T-cell (primary cell): ENCODE measurements at regions not wholly inside any gene's neighbourhood (a gene's known extent, or its start where the extent isn't known, plus 50 kb on each side); places are given as distances from the start of the nearest gene placed in this dataset.
A peak's percentile ranks its signal among the peaks of the same experiment; 100 is the strongest.

Experiments used
- ATAC-seq, 4 experiments: fragments of 200-7000 bp in 3 of 4; fragments of 150-1000 bp in 1 of 4; cut with Tn5 transposase; replicated peaks in 1 of 4; 1 replicate in 3 of 4; 2 replicates in 1 of 4; pipeline ENCODE4 v1.10.0; 2021; ENCODE audit warnings: moderate library complexity in 3 of 4, mild to moderate bottlenecking in 2 of 4, moderate number of reproducible peaks in 1 of 4
- CTCF ChIA-PET, 2 donors: fragments of 300-600 bp; sonication (Branson Sonifier 250); formaldehyde crosslinking; loops; one replicate each; lab custom pipeline; 2022; ENCODE audit warnings: antibody characterized with exemption in 2 of 2; lab: Charles Lee
- POLR2A ChIA-PET, 2 donors: fragments of 300-600 bp; sonication (Branson Sonifier 250); formaldehyde crosslinking; loops; one replicate each; lab custom pipeline; 2022; ENCODE audit warnings: antibody characterized with exemption in 2 of 2; lab: Charles Lee
- DNase-seq, 35 experiments: peaks; one replicate each; pipeline versions ENCODE4 v3.0.0 to v3.0.0-alpha.2; 2013 to 2023
- H3K27ac ChIP-seq: one replicate; pipeline ENCODE4 v1.5.1; 2013; ENCODE audit warnings: low read length
- H3K27me3 ChIP-seq, 2 experiments: replicated peaks in 1 of 2; 1 replicate in 1 of 2; 2 replicates in 1 of 2; pipeline versions ENCODE4 v1.6.1 to v1.7.0; 2013; ENCODE audit warnings: low read length in 1 of 2, mixed read lengths in 1 of 2; ENCODE audit not compliant: control insufficient read depth in 2 of 2, insufficient read depth in 2 of 2; ENCODE audit errors: extremely low read depth in 1 of 2
- H3K36me3 ChIP-seq, 2 donors: 1 replicate in 1 of 2; 2 replicates in 1 of 2; pipeline versions ENCODE4 v1.6.1 to v1.7.0; 2013; ENCODE audit warnings: low read length in 1 of 2; ENCODE audit not compliant: control insufficient read depth in 2 of 2, insufficient read depth in 1 of 2; ENCODE audit errors: extremely low read depth in 1 of 2
- H3K4me1 ChIP-seq, 2 experiments: 1 replicate in 1 of 2; 2 replicates in 1 of 2; pipeline versions ENCODE4 v1.6.1 to v1.7.0; 2013; ENCODE audit warnings: low read length in 2 of 2, mixed read lengths in 1 of 2; ENCODE audit not compliant: insufficient read depth in 2 of 2, control insufficient read depth in 1 of 2; ENCODE audit errors: extremely low read depth in 1 of 2
- H3K4me3 ChIP-seq, 2 donors: 1 replicate in 1 of 2; 2 replicates in 1 of 2; pipeline versions ENCODE4 v1.5.1 to v1.7.0; 2013; ENCODE audit warnings: mild to moderate bottlenecking in 2 of 2, low read length in 1 of 2, moderate library complexity in 1 of 2; ENCODE audit not compliant: control insufficient read depth in 1 of 2; ENCODE audit errors: extremely low read depth in 1 of 2
- H3K9me3 ChIP-seq: 2 replicates; pipeline ENCODE4 v1.7.0; 2013
- H3K27ac Mint-ChIP-seq, 2 donors: one replicate each; pipeline ENCODE4 v1.8.0; 2020 to 2021; ENCODE audit warnings: mild to moderate bottlenecking in 2 of 2, mixed read lengths in 2 of 2
- H3K27me3 Mint-ChIP-seq, 2 donors: one replicate each; pipeline ENCODE4 v1.8.0; 2021 to 2022; ENCODE audit warnings: mixed read lengths in 2 of 2
- H3K36me3 Mint-ChIP-seq: one replicate; pipeline ENCODE4 v1.8.0; 2021; ENCODE audit warnings: mixed read lengths
- H3K4me1 Mint-ChIP-seq, 3 donors: one replicate each; pipeline ENCODE4 v1.8.0; 2020 to 2022; ENCODE audit warnings: mixed read lengths in 3 of 3, mild to moderate bottlenecking in 1 of 3
- H3K4me3 Mint-ChIP-seq, 3 donors: one replicate each; pipeline ENCODE4 v1.8.0; 2020 to 2022; ENCODE audit warnings: mild to moderate bottlenecking in 3 of 3, mixed read lengths in 3 of 3, moderate library complexity in 3 of 3
- H3K9me3 Mint-ChIP-seq, 3 donors: one replicate each; pipeline ENCODE4 v1.8.0; 2020 to 2022; ENCODE audit warnings: mixed read lengths in 3 of 3
- WGBS: methylation state at CpG from one replicate; pipeline ENCODE4 v1.1.5; 2013; ENCODE audit warnings: missing lambda C conversion rate; ENCODE audit not compliant: insufficient coverage; 5-methylcytosine and 5-hydroxymethylcytosine counted together

DNA sequence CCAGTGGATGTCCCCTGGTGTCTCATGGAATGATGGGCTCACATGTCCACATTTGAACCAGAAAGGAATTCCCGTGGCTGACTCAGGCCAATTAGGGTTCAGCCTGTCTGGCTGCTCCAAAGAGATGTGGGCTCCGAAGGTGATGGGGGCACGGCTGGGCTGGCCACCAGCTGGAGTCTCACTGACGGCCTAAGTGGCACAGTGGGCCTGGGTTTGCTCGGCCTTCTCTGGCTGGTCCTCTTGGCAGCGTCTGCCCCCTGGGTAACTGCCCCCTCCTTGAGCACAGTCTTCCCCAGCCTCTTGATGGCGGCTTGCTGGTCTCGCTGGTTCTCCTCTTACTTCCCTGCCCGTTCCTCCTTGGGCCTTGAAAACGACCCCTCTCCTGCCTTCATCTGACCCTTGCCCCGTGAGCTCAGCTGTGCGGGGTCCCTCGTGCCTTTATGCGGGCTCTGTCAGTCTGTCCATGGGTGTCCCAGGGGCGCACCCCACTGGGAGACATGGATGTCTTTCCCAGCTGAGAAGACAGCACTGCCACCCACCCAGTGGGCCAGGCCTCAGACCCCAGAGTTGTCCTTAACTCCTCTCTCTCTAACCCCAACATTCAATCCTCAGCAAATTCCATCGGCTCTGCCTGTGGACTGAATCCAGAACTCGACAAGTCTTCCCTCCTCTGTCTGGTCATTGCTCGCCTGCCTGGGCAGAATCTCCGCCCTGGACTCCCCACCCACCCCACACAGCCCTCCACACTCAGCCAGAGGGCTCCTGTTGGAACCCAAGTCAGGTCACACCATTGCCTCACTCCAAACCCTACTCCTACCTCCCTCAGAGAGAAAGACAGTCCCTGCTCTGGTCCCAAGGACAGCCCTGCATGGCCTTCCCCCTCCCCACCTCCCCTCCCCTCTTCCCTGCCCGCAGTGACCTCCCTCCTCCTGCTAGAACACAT is 78.7 kb downstream of the CEBPB start:
- no peaks in the 10 kb centered on the region for H3K9me3 ChIP-seq
- no peaks in the 10 kb centered on the region for H3K36me3 Mint-ChIP-seq
- H3K36me3 ChIP-seq, result no peaks in the 10 kb centered on the region
- no peaks in the 10 kb centered on the region for H3K9me3 Mint-ChIP-seq
- H3K27ac Mint-ChIP-seq, result no peak overlapping the region
- POLR2A ChIA-PET, result no interaction called here
- WGBS, result 88% methylated on average over 20 of the region's 20 CpGs
- peaks cover 0 to 39% of the 10 kb centered on the region in 2 experiments for H3K27me3 ChIP-seq
- H3K4me1 ChIP-seq, result peaks cover 0 to 11% of the 10 kb centered on the region in 2 experiments
- no peak overlapping the region for H3K4me3 ChIP-seq
- no peak overlapping the region for H3K4me3 Mint-ChIP-seq
- ATAC-seq, result no peak
- peaks cover 0 to 6% (median 0%) of the 10 kb centered on the region in 3 donors for H3K4me1 Mint-ChIP-seq
- H3K27me3 Mint-ChIP-seq, result peaks cover 16 to 22% of the 10 kb centered on the region in 2 donors
- DNase-seq, result no peak
- CTCF ChIA-PET, result no interaction called here
- no peak overlapping the region for H3K27ac ChIP-seq

DNA sequence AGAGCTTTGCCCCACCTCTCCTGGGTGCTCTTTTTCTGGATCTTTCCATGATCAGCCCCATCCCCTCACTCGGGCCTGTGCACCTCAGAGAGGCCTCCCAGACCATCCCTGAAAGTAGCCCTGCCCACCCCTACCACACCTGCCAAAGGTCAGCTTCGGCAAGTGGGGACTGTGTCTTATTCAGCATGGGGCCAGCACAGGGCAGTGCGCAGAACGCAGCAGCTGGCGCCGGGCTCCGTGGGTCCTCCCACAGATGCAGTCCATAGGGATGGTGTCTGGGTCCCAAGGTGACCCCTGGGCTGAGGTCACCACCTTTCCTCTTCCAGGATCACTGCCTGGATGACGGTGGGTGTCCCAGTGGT is 79.4 kb downstream of the CEBPB start:
- ChIA-PET CTCF (no interaction called here), POLR2A (no interaction called here)
- H3K9me3 ChIP-seq, result no peaks in the 10 kb centered on the region
- DNase-seq (no peak), ATAC-seq (no peak)
- Mint-ChIP-seq H3K4me3 (no peak overlapping the region), H3K27ac (no peak overlapping the region), H3K27me3 (peaks cover 16 to 22% of the 10 kb centered on the region in 2 donors), H3K36me3 (no peaks in the 10 kb centered on the region), H3K4me1 (peaks cover 0 to 6% (median 0%) of the 10 kb centered on the region in 3 donors), H3K9me3 (no peaks in the 10 kb centered on the region)
- H3K4me1 ChIP-seq, result peaks cover 0 to 11% of the 10 kb centered on the region in 2 experiments
- no peak overlapping the region for H3K27ac ChIP-seq
- no peaks in the 10 kb centered on the region for H3K36me3 ChIP-seq
- no peak overlapping the region for H3K4me3 ChIP-seq
- 84% methylated on average over 8 of the region's 8 CpGs for WGBS
- peaks cover 0 to 40% of the 10 kb centered on the region in 2 experiments for H3K27me3 ChIP-seq

DNA sequence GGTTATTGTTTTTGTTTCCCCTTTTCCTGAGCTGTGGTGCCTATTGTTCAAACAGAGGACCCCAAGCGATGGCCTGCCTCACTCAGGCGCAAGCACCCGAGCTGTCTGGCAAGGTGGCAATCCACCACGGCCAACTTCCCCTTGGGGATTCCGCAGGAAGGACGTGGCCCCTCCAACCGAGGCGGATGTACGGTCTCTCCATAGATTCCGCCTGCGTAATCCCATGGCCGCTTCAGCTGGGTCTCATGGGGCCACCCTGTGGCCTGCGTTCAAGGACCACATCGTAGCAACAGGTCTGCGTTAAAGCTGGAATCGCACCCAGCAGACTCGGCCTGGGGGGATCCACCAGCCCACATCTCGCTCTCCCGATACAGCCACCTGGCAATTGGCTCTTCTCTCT is 79.9 kb downstream of the CEBPB start:
- 8% methylated on average over 16 of the region's 19 CpGs for WGBS

DNA sequence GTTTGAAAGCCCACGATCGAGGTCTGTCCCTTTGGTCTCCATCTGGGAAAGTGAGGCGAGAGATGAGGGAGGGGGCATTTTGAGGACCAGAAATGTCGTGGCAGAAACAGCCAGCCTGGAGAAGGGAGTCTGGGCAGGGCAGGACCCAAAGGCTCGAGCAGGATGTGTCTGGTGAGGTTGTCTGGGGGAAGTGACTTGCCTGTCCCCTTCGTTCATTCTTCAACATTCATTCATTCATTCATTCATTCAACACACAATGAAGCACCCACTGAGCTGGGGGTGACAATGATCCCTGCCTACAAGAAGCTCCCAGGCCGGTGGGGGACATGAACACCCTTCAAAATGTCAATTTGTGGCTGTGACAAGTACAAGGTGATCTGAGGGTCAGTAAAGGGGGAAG is 80.5 kb downstream of the CEBPB start:
- ATAC-seq, result no peak
- peaks cover 0 to 6% (median 0%) of the 10 kb centered on the region in 3 donors for H3K4me1 Mint-ChIP-seq
- H3K9me3 Mint-ChIP-seq, result no peaks in the 10 kb centered on the region
- no peaks in the 10 kb centered on the region for H3K9me3 ChIP-seq
- H3K27ac Mint-ChIP-seq, result no peak overlapping the region
- peaks cover 0 to 45% of the 10 kb centered on the region in 2 experiments for H3K27me3 ChIP-seq
- CTCF ChIA-PET, result interaction anchor here in 1 of 2 donors (0.6 kb wide), 1 partner anchor 9 kb away, joined by 3 read pairs; no protein-coding TSS in a partner anchor
- no peaks in the 10 kb centered on the region for H3K36me3 ChIP-seq
- H3K27me3 Mint-ChIP-seq, result peaks cover 16 to 22% of the 10 kb centered on the region in 2 donors
- DNase-seq, result no peak
- peaks cover 0 to 5% of the 10 kb centered on the region in 2 experiments for H3K4me1 ChIP-seq
- no peaks in the 10 kb centered on the region for H3K36me3 Mint-ChIP-seq
- POLR2A ChIA-PET, result no interaction called here
- H3K27ac ChIP-seq, result no peak overlapping the region
- no peak overlapping the region for H3K4me3 ChIP-seq
- no peak overlapping the region for H3K4me3 Mint-ChIP-seq
- whole genome bisulfite sequencing, result 73% methylated on average over 4 of the region's 7 CpGs

More for the DNA sequence above, 79.9 kb downstream of the CEBPB start:
- H3K9me3 ChIP-seq, result no peaks in the 10 kb centered on the region
- no peaks in the 10 kb centered on the region for H3K36me3 ChIP-seq
- H3K27ac ChIP-seq, result no peak overlapping the region
- H3K27me3 ChIP-seq, result peaks cover 0 to 41% of the 10 kb centered on the region in 2 experiments
- no peak overlapping the region for H3K27ac Mint-ChIP-seq
- peaks cover 16 to 22% of the 10 kb centered on the region in 2 donors for H3K27me3 Mint-ChIP-seq
- ChIA-PET POLR2A (no interaction called here), CTCF (interaction anchor here in 1 of 2 donors (0.6 kb wide), 1 partner anchor 9 kb away, joined by 3 read pairs; no protein-coding TSS in a partner anchor)
- H3K4me1 ChIP-seq, result peaks cover 0 to 7% of the 10 kb centered on the region in 2 experiments
- ATAC-seq, result no peak
- peak in 1 of 35 experiments; percentile 33 for DNase-seq
- no peak overlapping the region for H3K4me3 Mint-ChIP-seq
- no peak overlapping the region for H3K4me3 ChIP-seq
- H3K9me3 Mint-ChIP-seq, result no peaks in the 10 kb centered on the region
- H3K4me1 Mint-ChIP-seq, result peaks cover 0 to 6% (median 0%) of the 10 kb centered on the region in 3 donors
- no peaks in the 10 kb centered on the region for H3K36me3 Mint-ChIP-seq

DNA sequence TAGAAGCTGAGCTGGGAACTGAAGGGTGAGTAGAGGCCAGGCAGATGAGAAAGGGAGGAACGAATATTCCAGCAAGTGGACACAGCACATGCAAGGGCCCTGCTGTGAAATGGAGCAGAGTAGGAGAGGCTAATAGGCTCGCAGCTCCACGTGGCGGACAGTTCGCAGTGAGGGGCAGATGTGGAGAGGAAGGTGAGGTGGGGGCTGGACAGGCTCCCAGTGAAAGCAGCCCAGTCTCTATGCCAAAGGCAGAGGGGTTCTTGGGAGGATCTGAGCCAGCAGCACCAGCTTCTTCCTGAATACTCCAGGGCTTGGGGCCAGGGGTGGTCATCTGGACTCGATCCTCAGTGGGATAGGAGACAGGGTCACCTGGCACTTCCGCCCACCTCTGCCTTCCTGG is 81.0 kb downstream of the CEBPB start:
- ATAC-seq, result no peak
- no peaks in the 10 kb centered on the region for H3K36me3 Mint-ChIP-seq
- Histone ChIP-seq H3K36me3 (no peaks in the 10 kb centered on the region), H3K4me1 (peaks cover 0 to 5% of the 10 kb centered on the region in 2 experiments), H3K27ac (no peak overlapping the region), H3K9me3 (no peaks in the 10 kb centered on the region), H3K27me3 (peaks cover 0 to 45% of the 10 kb centered on the region in 2 experiments), H3K4me3 (no peak overlapping the region)
- ChIA-PET POLR2A (no interaction called here), CTCF (no interaction called here)
- H3K4me3 Mint-ChIP-seq, result no peak overlapping the region
- H3K9me3 Mint-ChIP-seq, result no peaks in the 10 kb centered on the region
- H3K27ac Mint-ChIP-seq, result no peak overlapping the region
- no peak for DNase-seq
- peaks cover 16 to 22% of the 10 kb centered on the region in 2 donors for H3K27me3 Mint-ChIP-seq
- peaks cover 0 to 6% (median 0%) of the 10 kb centered on the region in 3 donors for H3K4me1 Mint-ChIP-seq
- 68% methylated on average over 7 of the region's 7 CpGs for WGBS

DNA sequence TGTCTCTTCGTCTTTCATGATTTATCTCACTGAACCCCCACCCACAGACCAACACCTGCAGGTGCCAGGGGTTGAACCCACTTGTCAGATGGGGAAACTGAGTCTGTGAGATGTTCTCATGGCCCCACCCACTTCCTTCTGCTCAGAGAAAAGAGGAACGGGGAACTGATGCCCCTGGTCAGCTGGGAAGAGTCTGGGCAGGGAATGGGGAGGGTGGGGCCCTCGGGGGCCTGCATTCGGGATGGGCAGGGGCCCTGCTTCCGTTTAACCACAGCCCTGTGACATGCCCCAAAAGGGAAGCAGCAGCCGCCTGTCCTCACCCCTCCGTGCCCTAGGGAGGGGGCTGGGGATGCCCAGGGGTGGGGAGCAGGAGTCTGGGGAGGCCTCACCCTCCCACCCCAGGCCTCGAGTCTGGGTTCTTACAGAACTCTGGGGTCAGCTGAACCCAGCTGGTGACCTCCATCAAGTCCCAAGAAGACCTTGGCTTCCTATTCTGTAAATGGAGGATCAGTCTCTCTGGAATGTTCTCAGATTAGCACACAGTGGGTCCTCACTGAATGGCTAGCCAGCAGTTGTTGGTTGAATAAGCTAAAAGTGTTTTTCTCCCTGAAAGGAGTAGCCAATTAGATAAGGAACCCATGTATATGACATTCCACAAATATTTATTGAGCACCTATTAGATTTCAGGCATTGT is 81.5 kb downstream of the CEBPB start:
- H3K4me3 Mint-ChIP-seq, result no peak overlapping the region
- no peaks in the 10 kb centered on the region for H3K36me3 ChIP-seq
- no peak overlapping the region for H3K4me3 ChIP-seq
- ATAC-seq (no peak), DNase-seq (no peak)
- WGBS, result 16% methylated on average over 3 of the region's 8 CpGs
- H3K27me3 Mint-ChIP-seq, result peaks cover 16 to 22% of the 10 kb centered on the region in 2 donors
- no peak overlapping the region for H3K27ac ChIP-seq
- H3K4me1 Mint-ChIP-seq, result peaks cover 0 to 6% (median 0%) of the 10 kb centered on the region in 3 donors
- ChIA-PET POLR2A (no interaction called here), CTCF (no interaction called here)
- no peak overlapping the region for H3K27ac Mint-ChIP-seq
- H3K4me1 ChIP-seq, result peaks cover 0 to 5% of the 10 kb centered on the region in 2 experiments
- no peaks in the 10 kb centered on the region for H3K36me3 Mint-ChIP-seq
- no peaks in the 10 kb centered on the region for H3K9me3 Mint-ChIP-seq
- H3K27me3 ChIP-seq, result peaks cover 0 to 45% of the 10 kb centered on the region in 2 experiments
- no peaks in the 10 kb centered on the region for H3K9me3 ChIP-seq
